Keratinocyte (primary cell): ENCODE measurements at regions not wholly inside any gene's neighbourhood (a gene's known extent, or its start where the extent isn't known, plus 50 kb on each side); places are given as distances from the start of the nearest gene placed in this dataset.

Source experiments
- DNase-seq: peaks from one replicate; pipeline ENCODE4 v3.0.0-alpha.2; 2011; ENCODE audit warnings: low read depth, missing footprints, low spot score
- FAIRE-seq: peaks from 2 replicates; lab custom pipeline; 2011; peaks lifted over from hg19 to GRCh38; lab: Jason Lieb, UNC
- H2AFZ ChIP-seq: 2 replicates; pipeline ENCODE4 v1.6.0; 2012; ENCODE audit warnings: low read length, control low read depth, inconsistent platforms; ENCODE audit not compliant: control insufficient read depth
- H3K27ac ChIP-seq: 2 replicates; pipeline ENCODE4 v1.5.1; 2011; ENCODE audit warnings: low read length; ENCODE audit not compliant: control insufficient read depth, insufficient read depth
- H3K27me3 ChIP-seq: 3 replicates; pipeline ENCODE4 v1.6.0; 2011; ENCODE audit warnings: low read length; ENCODE audit not compliant: control insufficient read depth, insufficient read depth; ENCODE audit errors: extremely low read depth
- H3K36me3 ChIP-seq, 2 experiments: 2 replicates in 1 of 2; 3 replicates in 1 of 2; pipeline ENCODE4 v1.5.1; 2011; ENCODE audit warnings: low read length in 2 of 2, mild to moderate bottlenecking in 1 of 2; ENCODE audit not compliant: control insufficient read depth in 2 of 2, insufficient read depth in 2 of 2; ENCODE audit errors: extremely low read depth in 1 of 2
- H3K4me1 ChIP-seq: 3 replicates; pipeline ENCODE4 v1.5.1; 2011; ENCODE audit warnings: low read length; ENCODE audit not compliant: control insufficient read depth, insufficient read depth; ENCODE audit errors: extremely low read depth
- H3K4me2 ChIP-seq: 3 replicates; pipeline ENCODE4 v1.6.0; 2011; ENCODE audit warnings: low read depth, low read length; ENCODE audit not compliant: control insufficient read depth, insufficient read depth; ENCODE audit errors: extremely low read depth
- H3K4me3 ChIP-seq, 3 experiments: fragments of 200-600 bp in 1 of 3; sonication (generic) in 1 of 3; 2 replicates in 2 of 3; 3 replicates in 1 of 3; pipeline ENCODE4 v1.5.1; 2011 to 2016; ENCODE audit warnings: low read length in 3 of 3, mild to moderate bottlenecking in 3 of 3, control low read depth in 2 of 3, inconsistent platforms in 1 of 3, low read depth in 1 of 3, mixed read lengths in 1 of 3, mixed run types in 1 of 3, moderate library complexity in 1 of 3; ENCODE audit not compliant: control insufficient read depth in 2 of 3, insufficient read depth in 2 of 3; ENCODE audit errors: extremely low read depth in 1 of 3
- H3K79me2 ChIP-seq: 2 replicates; pipeline ENCODE4 v1.6.0; 2012; ENCODE audit warnings: low read length; ENCODE audit not compliant: control insufficient read depth, insufficient read depth
- H3K9ac ChIP-seq: 3 replicates; pipeline ENCODE4 v1.6.0; 2011; ENCODE audit warnings: low read length; ENCODE audit not compliant: control insufficient read depth, insufficient read depth; ENCODE audit errors: extremely low read depth
- H3K9me1 ChIP-seq: 3 replicates; pipeline ENCODE4 v1.6.0; 2011; ENCODE audit warnings: low read length; ENCODE audit not compliant: control insufficient read depth, insufficient read depth; ENCODE audit errors: extremely low read depth
- H3K9me3 ChIP-seq: 2 replicates; pipeline ENCODE4 v1.5.1; 2012; ENCODE audit warnings: low read depth, low read length; ENCODE audit not compliant: control insufficient read depth
- H4K20me1 ChIP-seq: 3 replicates; pipeline ENCODE4 v1.6.0; 2011; ENCODE audit warnings: low read length; ENCODE audit not compliant: control insufficient read depth, insufficient read depth; ENCODE audit errors: extremely low read depth
- CTCF ChIP-seq, 3 experiments: IDR thresholded peaks in 1 of 3; conservative IDR thresholded peaks in 1 of 3; optimal IDR thresholded peaks in 1 of 3; 2 replicates in 2 of 3; 3 replicates in 1 of 3; pipeline versions ENCODE3 to v1.5.1; 2011; ENCODE audit warnings: low read length in 3 of 3, mild to moderate bottlenecking in 3 of 3, moderate library complexity in 2 of 3, control low read depth in 1 of 3, inconsistent platforms in 1 of 3; ENCODE audit not compliant: insufficient read depth in 2 of 3; ENCODE audit errors: extremely low read depth in 1 of 3
- EZH2 ChIP-seq: IDR thresholded peaks from one replicate; pipeline ENCODE4 v1.6.1; 2012; ENCODE audit warnings: inconsistent platforms, mild to moderate bottlenecking, low read length, moderate library complexity
- dilution Hi-C: fragments of 300-500 bp; cut with MboI; formaldehyde crosslinking; loops from one replicate; pipeline ENCODE4 v1.7.0; 2020; ENCODE audit warnings: low sequenced_read_pairs; ENCODE audit not compliant: extremely low pct_ligation_motif_present

GRCh38 chr16:58831386-58831785 lies 97.3 kb upstream of the GOT2 start:
- H3K4me1 ChIP-seq: no peaks in the 10 kb centered on the region
- H3K36me3 ChIP-seq: no peaks in the 10 kb centered on the region
- DNase-seq (no peak), FAIRE-seq (no peak)
- no peaks in the 10 kb centered on the region for H4K20me1 ChIP-seq
- H3K9me1 ChIP-seq: no peaks in the 10 kb centered on the region
- H3K27ac ChIP-seq: no peak overlapping the region
- no peak overlapping the region for H3K9ac ChIP-seq
- H3K27me3 ChIP-seq: no peaks in the 10 kb centered on the region
- TF ChIP-seq CTCF (optimal IDR thresholded peaks at IDR 0.05 in 1 of 3, IDR thresholded peaks at IDR 0.05 in 1 of 3, conservative IDR thresholded peaks at IDR 0.05 in 1 of 3; ENCODE audit: extremely low read depth in 1 of 3, insufficient read depth in 2 of 3, low read length in 3 of 3) (no peak), EZH2 (no peak)
- no peak overlapping the region for H2AFZ ChIP-seq
- dilution Hi-C loops: no loop called here
- H3K9me3 ChIP-seq: no peaks in the 10 kb centered on the region
- no peaks in the 10 kb centered on the region for H3K79me2 ChIP-seq
- H3K4me3 ChIP-seq: no peak overlapping the region
- no peak overlapping the region for H3K4me2 ChIP-seq

- Histone ChIP-seq H3K4me3 (no peak overlapping the region), H3K79me2 (no peaks in the 10 kb centered on the region), H2AFZ (no peak overlapping the region), H3K27me3 (no peaks in the 10 kb centered on the region), H3K4me2 (no peak overlapping the region), H3K9me3 (no peaks in the 10 kb centered on the region), H3K9ac (no peak overlapping the region), H3K4me1 (no peaks in the 10 kb centered on the region), H4K20me1 (no peaks in the 10 kb centered on the region), H3K27ac (no peak overlapping the region), H3K9me1 (no peaks in the 10 kb centered on the region), H3K36me3 (no peaks in the 10 kb centered on the region)
- FAIRE-seq: no peak
- no peak for DNase-seq
- dilution Hi-C loops: no loop called here
- TF ChIP-seq EZH2 (no peak), CTCF (optimal IDR thresholded peaks at IDR 0.05 in 1 of 3, IDR thresholded peaks at IDR 0.05 in 1 of 3, conservative IDR thresholded peaks at IDR 0.05 in 1 of 3; ENCODE audit: extremely low read depth in 1 of 3, insufficient read depth in 2 of 3, low read length in 3 of 3) (no peak)
Measured at GRCh38 chr16:58828901-58829545, 94.9 kb upstream of the GOT2 start.
